Prostate gland (tissue), 2 donors: ENCODE measurements at regions not wholly inside any gene's neighbourhood (a gene's known extent, or its start where the extent isn't known, plus 50 kb on each side); places are given as distances from the start of the nearest gene placed in this dataset.

Experiments used
- DNase-seq: peaks from one replicate; pipeline ENCODE4 v3.0.0-alpha.2; 2019; ENCODE audit warnings: low spot score
- H3K27ac ChIP-seq, 2 donors: fragments of 200-600 bp; sonication (generic); 2 replicates each; pipeline ENCODE4 v1.5.1; 2017 to 2019
- H3K27me3 ChIP-seq: fragments of 200-600 bp; sonication (generic); replicated peaks from 2 replicates; pipeline ENCODE4 v1.5.1; 2019; ENCODE audit not compliant: insufficient read depth
- H3K36me3 ChIP-seq, 2 donors: fragments of 200-600 bp; sonication (generic); 1 replicate in 1 of 2; 2 replicates in 1 of 2; pipeline versions ENCODE4 v1.5.1 to v1.8.1; 2017 to 2019
- H3K4me1 ChIP-seq: fragments of 200-600 bp; sonication (generic); replicated peaks from 2 replicates; pipeline ENCODE4 v1.5.1; 2019
- H3K4me3 ChIP-seq, 2 donors: fragments of 200-600 bp; sonication (generic); 2 replicates each; pipeline ENCODE4 v1.5.1; 2017 to 2019
- H3K9me3 ChIP-seq: fragments of 200-600 bp; sonication (generic); 2 replicates; pipeline ENCODE4 v1.5.1; 2017
- CTCF ChIP-seq, 4 experiments: fragments of 200-600 bp in 2 of 4; fragments of 450-650 bp in 2 of 4; sonication (generic) in 2 of 4; IDR thresholded peaks; 1 replicate in 3 of 4; 2 replicates in 1 of 4; pipeline ENCODE4 v1.5.1; 2016 to 2019; ENCODE audit warnings: antibody characterized with exemption in 4 of 4, mild to moderate bottlenecking in 2 of 4, moderate library complexity in 2 of 4
- POLR2A ChIP-seq: fragments of 450-650 bp; IDR thresholded peaks from one replicate; pipeline ENCODE4 v1.6.1; 2016; ENCODE audit warnings: antibody characterized with exemption, mild to moderate bottlenecking
- POLR2AphosphoS5 ChIP-seq: sonication (generic); formaldehyde crosslinking; IDR thresholded peaks from one replicate; pipeline ENCODE4 v1.6.1; 2017; ENCODE audit warnings: antibody characterized with exemption
- WGBS: methylation state at CpG from one replicate; pipeline ENCODE4 v1.1.5; 2018; 5-methylcytosine and 5-hydroxymethylcytosine counted together
- intact Hi-C: fragments of 100-400 bp; cut with DNase I; formaldehyde crosslinking; loops from one replicate; pipeline ENCODE4 v1.14.2; 2022

- Histone ChIP-seq H3K4me3 (no peak overlapping the region), H3K36me3 (no peaks in the 10 kb centered on the region), H3K27me3 (no peaks in the 10 kb centered on the region), H3K27ac (no peak overlapping the region), H3K9me3 (no peaks in the 10 kb centered on the region), H3K4me1 (no peaks in the 10 kb centered on the region)
- DNase-seq: no peak
- TF ChIP-seq POLR2AphosphoS5 (no peak), POLR2A (no peak), CTCF (IDR thresholded peaks at IDR 0.05) (no peak)
- intact Hi-C loops: no loop called here
- WGBS: 27% methylated on average over 3 of the region's 3 CpGs
Observed at GRCh38 chr5:92559781-92560180, 1021.2 kb downstream of the NR2F1-AS1 start.

DNA sequence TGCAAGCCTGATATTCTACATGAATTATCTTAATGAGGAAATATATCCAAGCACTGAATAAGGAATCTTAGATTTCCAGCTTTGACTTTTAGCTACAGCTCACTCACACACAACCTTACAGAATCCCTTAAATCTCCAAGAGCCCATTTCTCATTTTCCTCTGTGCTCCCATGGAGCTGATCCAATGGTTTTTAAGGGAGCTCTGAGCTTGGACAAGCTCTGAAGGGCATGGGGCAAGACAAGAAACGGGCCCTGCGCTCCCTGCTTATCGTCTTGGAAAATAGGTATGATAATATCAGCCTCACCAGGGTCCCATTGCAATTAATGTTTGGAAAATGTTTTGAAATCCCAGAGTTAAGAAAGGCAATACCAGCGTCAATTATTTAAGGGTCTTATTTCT, 1021.7 kb downstream of the NR2F1-AS1 start:
- no peak for DNase-seq
- WGBS: 76% methylated on average over 4 of the region's 4 CpGs

GRCh38 chr5:92556747-92557146, 1024.3 kb downstream of the NR2F1-AS1 start:
- Histone ChIP-seq H3K27ac (no peak overlapping the region), H3K4me1 (no peaks in the 10 kb centered on the region), H3K9me3 (no peaks in the 10 kb centered on the region), H3K27me3 (no peaks in the 10 kb centered on the region), H3K36me3 (no peaks in the 10 kb centered on the region), H3K4me3 (no peak overlapping the region)
- 96% methylated on average over 1 of the region's 1 CpG for WGBS
- intact Hi-C loops: no loop called here
- no peak for DNase-seq
- TF ChIP-seq CTCF (IDR thresholded peaks at IDR 0.05): no peak
- no peak for TF ChIP-seq POLR2A
- no peak for TF ChIP-seq POLR2AphosphoS5

More for the DNA sequence above, 1021.7 kb downstream of the NR2F1-AS1 start:
- Histone ChIP-seq H3K4me3 (no peak overlapping the region), H3K36me3 (no peaks in the 10 kb centered on the region), H3K27ac (no peak overlapping the region), H3K9me3 (no peaks in the 10 kb centered on the region), H3K4me1 (no peaks in the 10 kb centered on the region), H3K27me3 (no peaks in the 10 kb centered on the region)
- intact Hi-C loops: no loop called here
- no peak for TF ChIP-seq CTCF (IDR thresholded peaks at IDR 0.05)
- no peak for TF ChIP-seq POLR2A
- TF ChIP-seq POLR2AphosphoS5: no peak

DNA sequence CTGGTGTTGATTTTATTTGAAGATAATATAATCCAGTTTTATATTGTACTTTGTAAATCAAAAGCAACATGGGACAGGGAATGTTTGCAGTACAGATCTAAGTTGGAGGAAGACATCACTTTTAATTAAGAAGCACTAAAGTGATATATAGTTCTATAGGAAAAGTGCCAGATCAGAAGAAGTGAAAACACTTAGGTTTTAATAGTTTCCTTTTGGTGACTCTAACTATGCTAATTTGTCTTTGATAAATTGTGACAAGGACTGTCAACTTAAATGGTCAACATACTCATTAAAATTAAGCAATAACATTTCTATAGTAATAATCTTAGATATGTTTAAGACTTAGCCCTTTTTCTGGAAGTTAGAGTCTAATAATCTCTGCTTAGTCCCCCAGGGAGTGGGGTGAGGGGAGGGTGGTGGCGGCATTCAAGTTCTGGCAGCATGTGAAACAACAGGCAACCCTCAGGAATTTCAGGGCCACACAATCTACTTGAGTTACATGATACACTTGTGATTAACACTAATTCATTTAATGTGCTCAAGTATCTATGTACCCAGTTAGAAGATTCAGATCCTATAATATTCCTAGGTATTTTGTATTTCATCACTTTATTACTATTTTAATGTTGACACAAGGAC, 1026.5 kb downstream of the NR2F1-AS1 start:
- H3K9me3 ChIP-seq: no peaks in the 10 kb centered on the region
- H3K36me3 ChIP-seq: no peaks in the 10 kb centered on the region
- 89% methylated on average over 1 of the region's 1 CpG for WGBS
- intact Hi-C loops: no loop called here
- H3K27me3 ChIP-seq: no peaks in the 10 kb centered on the region
- no peaks in the 10 kb centered on the region for H3K4me1 ChIP-seq
- H3K4me3 ChIP-seq: no peak overlapping the region
- no peak overlapping the region for H3K27ac ChIP-seq
- no peak for DNase-seq
- TF ChIP-seq POLR2A (no peak), POLR2AphosphoS5 (no peak), CTCF (IDR thresholded peaks at IDR 0.05) (no peak)

DNA sequence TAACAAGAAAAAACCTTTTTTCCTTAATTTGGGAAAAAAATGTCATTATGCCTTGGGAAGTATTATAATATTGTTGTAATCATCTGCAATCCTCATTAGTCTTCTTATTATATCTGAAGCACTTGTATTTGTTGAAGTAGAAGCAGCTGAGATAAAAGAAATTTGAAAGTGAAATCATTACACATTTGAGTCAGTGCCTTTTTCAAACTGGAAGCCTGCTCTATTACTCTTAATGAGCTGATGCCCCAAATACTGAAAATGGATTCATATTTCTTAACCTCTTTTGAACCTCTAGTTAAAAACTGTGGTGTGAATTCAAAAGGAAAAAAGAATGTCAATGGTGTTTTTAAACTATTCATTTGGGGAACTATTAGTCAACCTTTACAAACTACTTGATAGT, 1027.7 kb downstream of the NR2F1-AS1 start:
- Histone ChIP-seq H3K9me3 (no peaks in the 10 kb centered on the region), H3K27ac (no peak overlapping the region), H3K36me3 (no peaks in the 10 kb centered on the region), H3K4me3 (no peak overlapping the region), H3K27me3 (no peaks in the 10 kb centered on the region), H3K4me1 (no peaks in the 10 kb centered on the region)
- TF ChIP-seq CTCF (IDR thresholded peaks at IDR 0.05) (no peak), POLR2A (no peak), POLR2AphosphoS5 (no peak)
- intact Hi-C loops: no loop called here
- DNase-seq: no peak
